Astrocyte (in vitro differentiated cells and primary cell): ENCODE measurements at regions not wholly inside any gene's neighbourhood (a gene's known extent, or its start where the extent isn't known, plus 50 kb on each side); places are given as distances from the start of the nearest gene placed in this dataset.
"Not testable (repeated sequence)": the region's sequence is repeated elsewhere in the genome, so short reads cannot be mapped to it uniquely, and the experiment has no call there.

ENCODE experiments used
- DNase-seq: peaks from one replicate; pipeline ENCODE4 v3.0.0-alpha.2; 2010; ENCODE audit warnings: low read depth
- FAIRE-seq: peaks from 2 replicates; lab custom pipeline; 2011; peaks lifted over from hg19 to GRCh38; lab: Jason Lieb, UNC
- H2AFZ ChIP-seq: 2 replicates; pipeline ENCODE4 v1.6.0; 2012; ENCODE audit warnings: low read depth, low read length, inconsistent platforms
- H3K27ac ChIP-seq: 2 replicates; pipeline ENCODE4 v1.5.1; 2011; ENCODE audit warnings: low read depth, low read length, inconsistent platforms
- H3K27me3 ChIP-seq: 2 replicates; pipeline ENCODE4 v1.6.0; 2011; ENCODE audit warnings: low read length, inconsistent platforms; ENCODE audit not compliant: insufficient read depth
- H3K36me3 ChIP-seq: 2 replicates; pipeline ENCODE4 v1.5.1; 2011; ENCODE audit warnings: low read length, inconsistent platforms; ENCODE audit not compliant: insufficient read depth
- H3K4me1 ChIP-seq: 2 replicates; pipeline ENCODE4 v1.5.1; 2011; ENCODE audit warnings: low read length, inconsistent platforms; ENCODE audit not compliant: insufficient read depth
- H3K4me2 ChIP-seq: 2 replicates; pipeline ENCODE4 v1.6.0; 2012; ENCODE audit warnings: low read length, inconsistent platforms
- H3K4me3 ChIP-seq: 2 replicates; pipeline ENCODE4 v1.5.1; 2011; ENCODE audit warnings: low read depth, mild to moderate bottlenecking, low read length, inconsistent platforms; ENCODE audit not compliant: insufficient read depth
- H3K79me2 ChIP-seq: 2 replicates; pipeline ENCODE4 v1.6.0; 2012; ENCODE audit warnings: mild to moderate bottlenecking, low read length, inconsistent platforms; ENCODE audit not compliant: insufficient read depth
- H3K9ac ChIP-seq: 2 replicates; pipeline ENCODE4 v1.6.0; 2012; ENCODE audit warnings: mild to moderate bottlenecking, low read length, inconsistent platforms
- H3K9me3 ChIP-seq: 2 replicates; pipeline ENCODE4 v1.5.1; 2012; ENCODE audit warnings: low read depth, mild to moderate bottlenecking, low read length, inconsistent platforms; ENCODE audit not compliant: insufficient read depth
- H4K20me1 ChIP-seq: 2 replicates; pipeline ENCODE4 v1.6.0; 2012; ENCODE audit warnings: low read length, inconsistent platforms; ENCODE audit not compliant: insufficient read depth
- H3K27ac Mint-ChIP-seq: one replicate; pipeline ENCODE4 v1.8.0; 2021; ENCODE audit warnings: mild to moderate bottlenecking, mixed read lengths; ENCODE audit not compliant: unreplicated experiment
- H3K27me3 Mint-ChIP-seq: one replicate; pipeline ENCODE4 v1.8.0; 2021; ENCODE audit warnings: low read depth, mixed read lengths; ENCODE audit not compliant: unreplicated experiment
- H3K36me3 Mint-ChIP-seq: one replicate; pipeline ENCODE4 v1.8.0; 2021; ENCODE audit warnings: low read depth, mixed read lengths; ENCODE audit not compliant: unreplicated experiment
- H3K4me1 Mint-ChIP-seq: one replicate; pipeline ENCODE4 v1.8.0; 2021; ENCODE audit warnings: low read depth, mixed read lengths; ENCODE audit not compliant: unreplicated experiment
- H3K4me3 Mint-ChIP-seq: one replicate; pipeline ENCODE4 v1.8.0; 2021; ENCODE audit warnings: mild to moderate bottlenecking, moderate library complexity, mixed read lengths; ENCODE audit not compliant: unreplicated experiment
- H3K9me3 Mint-ChIP-seq: one replicate; pipeline ENCODE4 v1.8.0; 2021; ENCODE audit warnings: mild to moderate bottlenecking, mixed read lengths; ENCODE audit not compliant: unreplicated experiment
- CTCF ChIP-seq: IDR thresholded peaks from 2 replicates; pipeline ENCODE4 v1.5.1; 2011; ENCODE audit warnings: low read depth, mild to moderate bottlenecking, inconsistent platforms, low read length, moderate library complexity; ENCODE audit not compliant: insufficient read depth
- EZH2 ChIP-seq: IDR thresholded peaks from 2 replicates; pipeline ENCODE4 v1.6.1; 2012; ENCODE audit warnings: mild to moderate bottlenecking, low read length, inconsistent platforms; ENCODE audit not compliant: insufficient read depth

GRCh38 chr14:22344673-22345072, 244.4 kb downstream of the DAD1 start:
- Mint-ChIP-seq H3K9me3 (peaks cover 19% of the 10 kb centered on the region), H3K4me1 (peaks cover 3% of the 10 kb centered on the region), H3K36me3 (no peaks in the 10 kb centered on the region), H3K27ac (no peak overlapping the region), H3K4me3 (no peak overlapping the region), H3K27me3 (no peaks in the 10 kb centered on the region)
- TF ChIP-seq EZH2, result no peak
- TF ChIP-seq CTCF, result no peak
- Histone ChIP-seq H3K4me3 (no peak overlapping the region), H4K20me1 (no peaks in the 10 kb centered on the region), H3K36me3 (no peaks in the 10 kb centered on the region), H3K4me2 (no peak overlapping the region), H3K9ac (no peak overlapping the region), H2AFZ (no peak overlapping the region), H3K27me3 (peaks cover 2% of the 10 kb centered on the region), H3K9me3 (peaks cover 2% of the 10 kb centered on the region), H3K27ac (no peak overlapping the region), H3K4me1 (no peaks in the 10 kb centered on the region), H3K79me2 (no peaks in the 10 kb centered on the region)
- FAIRE-seq, result no peak
- no peak for DNase-seq

- not testable (repeated sequence) for H3K27me3 ChIP-seq, FAIRE-seq, H3K27ac ChIP-seq, H3K4me3 ChIP-seq, H3K4me3 Mint-ChIP-seq, H4K20me1 ChIP-seq, H3K27ac Mint-ChIP-seq, H3K79me2 ChIP-seq, H3K36me3 Mint-ChIP-seq, H3K4me1 Mint-ChIP-seq, DNase-seq, H3K4me2 ChIP-seq, H3K9ac ChIP-seq, H2AFZ ChIP-seq, H3K9me3 ChIP-seq, H3K4me1 ChIP-seq, H3K27me3 Mint-ChIP-seq, H3K36me3 ChIP-seq
- H3K9me3 Mint-ChIP-seq, result peaks cover 19% of the 10 kb centered on the region
These were observed 244.8 kb downstream of the DAD1 start for GRCh38 chr14:22344209-22344608.

GRCh38 chr14:22341049-22341448, 248.0 kb downstream of the DAD1 start:
- H3K27ac ChIP-seq, result no peak overlapping the region
- no peaks in the 10 kb centered on the region for H3K79me2 ChIP-seq
- no peak overlapping the region for H3K4me3 ChIP-seq
- no peak overlapping the region for H3K4me3 Mint-ChIP-seq
- TF ChIP-seq EZH2 (no peak), CTCF (no peak)
- no peak overlapping the region for H3K4me2 ChIP-seq
- no peaks in the 10 kb centered on the region for H3K36me3 ChIP-seq
- peaks cover 2% of the 10 kb centered on the region for H3K9me3 ChIP-seq
- H3K27me3 ChIP-seq, result peaks cover 2% of the 10 kb centered on the region
- no peaks in the 10 kb centered on the region for H4K20me1 ChIP-seq
- peaks cover 17% of the 10 kb centered on the region for H3K9me3 Mint-ChIP-seq
- H3K9ac ChIP-seq, result no peak overlapping the region
- no peaks in the 10 kb centered on the region for H3K27me3 Mint-ChIP-seq
- no peak overlapping the region for H2AFZ ChIP-seq
- no peaks in the 10 kb centered on the region for H3K4me1 ChIP-seq
- FAIRE-seq (no peak), DNase-seq (no peak)
- no peak overlapping the region for H3K27ac Mint-ChIP-seq
- no peaks in the 10 kb centered on the region for H3K36me3 Mint-ChIP-seq
- peaks cover 18% of the 10 kb centered on the region for H3K4me1 Mint-ChIP-seq
